GM12872 (cell line): ENCODE measurements at regions not wholly inside any gene's neighbourhood (a gene's known extent, or its start where the extent isn't known, plus 50 kb on each side); places are given as distances from the start of the nearest gene placed in this dataset.

ENCODE experiments used
- CTCF ChIP-seq: IDR thresholded peaks from 3 replicates; pipeline ENCODE4 v1.5.1; 2011; ENCODE audit warnings: low read depth, mild to moderate bottlenecking, low read length, moderate library complexity; ENCODE audit not compliant: insufficient read depth

GRCh38 chr11:27916541-27917100, 191.3 kb downstream of the KIF18A start:
- TF ChIP-seq CTCF: no peak

GRCh38 chr11:27914080-27914479, 193.9 kb downstream of the KIF18A start:
- no peak for TF ChIP-seq CTCF

- no peak for TF ChIP-seq CTCF
Measured at GRCh38 chr11:27913650-27914049, 194.3 kb downstream of the KIF18A start.

GRCh38 chr11:27912916-27913315, 195.0 kb downstream of the KIF18A start:
- TF ChIP-seq CTCF: no peak

- no peak for TF ChIP-seq CTCF
Measured at GRCh38 chr11:27910186-27910931, 197.6 kb downstream of the KIF18A start.

GRCh38 chr11:27909386-27909785, 198.6 kb downstream of the KIF18A start:
- no peak for TF ChIP-seq CTCF

GRCh38 chr11:27908621-27909020, 199.3 kb downstream of the KIF18A start:
- TF ChIP-seq CTCF: no peak
